ENCODE measurements at regions not wholly inside any gene's neighbourhood (a gene's known extent, or its start where the extent isn't known, plus 50 kb on each side); places are given as distances from the start of the nearest gene placed in this dataset.
A peak's percentile ranks its signal among the peaks of the same experiment; 100 is the strongest.

- TF ChIP-seq CTCF (IDR thresholded peaks at IDR 0.05; ENCODE audit: low read depth, low read length): no peak
- no peak for DNase-seq (ENCODE audit: low read depth, low spot score)
- H3K4me3 ChIP-seq (ENCODE audit: low read depth, low read length): no peak overlapping the region
- in situ Hi-C loops (cut with HindIII; ENCODE audit: low sequenced_read_pairs): no loop called here
These were observed 439.4 kb upstream of the ZNF462 start for GRCh38 chr9:106423575-106423974.

DNA sequence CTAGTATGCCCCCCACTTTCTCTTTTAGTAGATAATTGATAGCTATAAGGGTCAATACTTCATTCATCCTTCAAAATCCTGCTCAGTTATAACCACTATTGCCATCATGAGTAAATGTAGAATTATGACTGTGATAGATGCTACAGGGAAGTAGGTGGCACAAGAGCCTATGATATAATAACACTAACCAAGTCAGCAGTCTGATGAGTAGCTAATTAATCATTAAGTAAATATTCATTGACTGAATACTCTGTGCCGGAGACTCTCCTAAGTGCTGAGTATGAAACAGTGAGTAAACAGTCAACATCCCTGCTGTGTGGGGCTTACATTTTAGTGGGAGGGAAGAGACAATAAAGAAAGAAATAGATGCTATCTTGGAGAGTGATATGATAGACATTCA lies 430.3 kb upstream of the ZNF462 start:
- DNase-seq (ENCODE audit: low read depth, low spot score): no peak
- H3K4me3 ChIP-seq (ENCODE audit: low read depth, low read length): no peak overlapping the region
- in situ Hi-C loops (cut with HindIII; ENCODE audit: low sequenced_read_pairs): no loop called here
- no peak for TF ChIP-seq CTCF (IDR thresholded peaks at IDR 0.05; ENCODE audit: low read depth, low read length)

- no peak overlapping the region for H3K4me3 ChIP-seq (ENCODE audit: low read depth, low read length)
- DNase-seq (ENCODE audit: low read depth, low spot score): peak; percentile 17
These were observed 424.0 kb upstream of the ZNF462 start for GRCh38 chr9:106438928-106439327.

DNA sequence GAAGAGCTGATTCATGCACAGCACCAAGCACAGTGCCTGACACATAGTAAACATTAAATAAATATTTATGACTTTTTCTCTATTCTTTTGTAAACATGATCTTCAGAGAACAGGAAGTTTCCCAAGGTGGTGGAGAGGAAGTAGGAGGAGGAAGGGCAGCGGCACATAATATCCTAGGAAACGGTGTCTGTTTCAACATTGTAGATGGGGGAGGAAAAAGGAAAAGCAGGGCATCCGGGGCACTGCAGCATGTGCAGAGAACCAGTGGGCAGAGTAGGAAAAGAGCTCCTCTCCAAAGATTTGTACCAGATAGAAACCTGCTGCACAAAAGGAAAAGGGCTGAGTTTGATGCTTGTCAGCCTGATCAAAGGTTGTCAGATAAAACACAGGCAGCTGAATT lies 421.7 kb upstream of the ZNF462 start:
- no peak overlapping the region for H3K4me3 ChIP-seq (ENCODE audit: low read depth, low read length)
- no peak for DNase-seq (ENCODE audit: low read depth, low spot score)
- in situ Hi-C loops (cut with HindIII; ENCODE audit: low sequenced_read_pairs): no loop called here
- TF ChIP-seq CTCF (IDR thresholded peaks at IDR 0.05; ENCODE audit: low read depth, low read length): no peak

More at GRCh38 chr9:106438928-106439327, 424.0 kb upstream of the ZNF462 start:
- in situ Hi-C loops (cut with HindIII; ENCODE audit: low sequenced_read_pairs): no loop called here
- TF ChIP-seq CTCF (IDR thresholded peaks at IDR 0.05; ENCODE audit: low read depth, low read length): no peak

GRCh38 chr9:106443520-106443919 lies 419.4 kb upstream of the ZNF462 start:
- no peak overlapping the region for H3K4me3 ChIP-seq (ENCODE audit: low read depth, low read length)
- no peak for DNase-seq (ENCODE audit: low read depth, low spot score)
- TF ChIP-seq CTCF (IDR thresholded peaks at IDR 0.05; ENCODE audit: low read depth, low read length): no peak
- in situ Hi-C loops (cut with HindIII; ENCODE audit: low sequenced_read_pairs): no loop called here

DNA sequence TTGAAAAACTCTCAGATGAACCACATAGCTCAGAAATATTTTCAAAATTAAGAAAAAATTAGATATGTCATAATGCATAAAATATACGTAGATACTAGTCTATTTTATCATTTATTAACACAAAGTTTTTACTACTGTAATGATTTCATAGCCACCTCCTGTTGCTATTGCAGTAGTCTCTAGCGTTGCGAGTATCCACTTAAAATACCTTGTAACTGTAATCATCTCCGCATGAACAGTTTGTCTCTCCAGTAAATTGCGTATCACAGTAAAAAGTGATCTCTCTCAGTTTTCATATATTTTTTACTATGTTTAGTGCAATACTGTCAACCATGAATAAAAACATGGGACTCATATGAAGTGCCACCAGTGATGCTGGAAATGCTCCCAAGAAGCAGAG lies 417.9 kb upstream of the ZNF462 start:
- in situ Hi-C loops (cut with HindIII; ENCODE audit: low sequenced_read_pairs): no loop called here
- no peak overlapping the region for H3K4me3 ChIP-seq (ENCODE audit: low read depth, low read length)
- no peak for TF ChIP-seq CTCF (IDR thresholded peaks at IDR 0.05; ENCODE audit: low read depth, low read length)

DNA sequence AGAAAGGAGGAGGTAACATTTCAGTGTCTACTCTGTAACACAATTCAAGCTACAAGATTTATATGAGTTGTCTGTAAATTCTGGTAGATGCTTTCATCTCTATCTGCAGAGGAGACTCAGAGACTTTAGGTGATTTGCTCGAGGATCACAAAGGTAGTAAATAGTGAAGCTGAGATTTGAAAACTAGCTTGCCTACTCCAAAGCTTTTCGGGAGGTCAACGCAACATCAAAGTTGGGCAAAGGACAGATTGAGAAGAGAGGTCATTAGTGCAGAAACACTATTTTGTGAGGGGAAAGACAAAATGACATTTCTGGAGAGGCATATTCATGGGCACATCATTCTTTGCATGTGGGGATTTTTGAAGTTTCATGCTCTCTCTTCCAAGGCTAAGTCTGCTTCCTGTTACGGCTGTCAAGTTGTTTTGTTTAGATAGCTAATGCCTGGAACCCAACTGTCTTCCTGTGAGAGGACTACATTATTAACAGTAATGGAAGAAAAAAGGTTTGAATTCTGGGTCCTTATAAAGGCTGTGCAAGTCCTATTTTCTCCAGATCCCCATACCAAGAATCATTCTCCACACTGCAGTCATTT lies 413.5 kb upstream of the ZNF462 start:
- DNase-seq (ENCODE audit: low read depth, low spot score): no peak

More for the DNA sequence above, 417.9 kb upstream of the ZNF462 start:
- DNase-seq (ENCODE audit: low read depth, low spot score): no peak

More for the DNA sequence above, 413.5 kb upstream of the ZNF462 start:
- in situ Hi-C loops (cut with HindIII; ENCODE audit: low sequenced_read_pairs): no loop called here
- no peak overlapping the region for H3K4me3 ChIP-seq (ENCODE audit: low read depth, low read length)
- TF ChIP-seq CTCF (IDR thresholded peaks at IDR 0.05; ENCODE audit: low read depth, low read length): no peak

Data from astrocyte of the spinal cord (primary cell).